MCF 10A (cell line): ENCODE measurements at regions not wholly inside any gene's neighbourhood (a gene's known extent, or its start where the extent isn't known, plus 50 kb on each side); places are given as distances from the start of the nearest gene placed in this dataset.

Experiments used
- BruUV-seq: library from RNA; stranded (reverse); fragments of 400-500 nt; replicated peaks from 2 replicates; lab custom pipeline; 2021; lab: Mats Ljungman, UMichigan
- CTCF ChIA-PET: fragments of 300-600 bp; sonication (Branson Sonifier 250); formaldehyde crosslinking; extraction: SDS; loops from one replicate; lab custom pipeline; 2021; ENCODE audit warnings: antibody characterized with exemption, inconsistent platforms; lab: Yijun Ruan, JAX
- POLR2A ChIA-PET: fragments of 300-600, 350-650 bp; sonication (Branson Sonifier 250); formaldehyde crosslinking; extraction: SDS; loops from one replicate; lab custom pipeline; 2020; ENCODE audit warnings: antibody characterized with exemption, inconsistent platforms; lab: Yijun Ruan, JAX
- DNase-seq: peaks from one replicate; pipeline ENCODE4 v3.0.0-alpha.2; 2018; ENCODE audit not compliant: unreplicated experiment
- H3K27ac Mint-ChIP-seq: one replicate; pipeline ENCODE4 v1.8.0; 2022; ENCODE audit warnings: mild to moderate bottlenecking, low read depth, mixed read lengths; ENCODE audit not compliant: unreplicated experiment
- H3K27me3 Mint-ChIP-seq: one replicate; pipeline ENCODE4 v1.8.0; 2022; ENCODE audit warnings: mixed read lengths; ENCODE audit not compliant: insufficient read depth, unreplicated experiment
- H3K36me3 Mint-ChIP-seq: one replicate; pipeline ENCODE4 v1.8.0; 2022; ENCODE audit warnings: mild to moderate bottlenecking, moderate library complexity, mixed read lengths; ENCODE audit not compliant: insufficient read depth, unreplicated experiment
- H3K4me1 Mint-ChIP-seq: one replicate; pipeline ENCODE4 v1.8.0; 2022; ENCODE audit warnings: mixed read lengths; ENCODE audit not compliant: insufficient read depth, unreplicated experiment
- H3K4me3 Mint-ChIP-seq: one replicate; pipeline ENCODE4 v1.8.0; 2022; ENCODE audit warnings: mild to moderate bottlenecking, moderate library complexity, mixed read lengths; ENCODE audit not compliant: unreplicated experiment
- H3K9me3 Mint-ChIP-seq: one replicate; pipeline ENCODE4 v1.8.0; 2022; ENCODE audit warnings: mixed read lengths; ENCODE audit not compliant: unreplicated experiment
- intact Hi-C: fragments of 100-400 bp; cut with micrococcal nuclease; formaldehyde crosslinking; loops from 2 replicates; pipeline ENCODE4 v1.14.1; 2022
- TF ChIP-seq, protein P1 (sequence below): fragments of 200-600 bp; IDR thresholded peaks from one replicate; pipeline ENCODE4 v1.8.0; 2022; ENCODE audit warnings: antibody characterized with exemption, mild to moderate bottlenecking; ENCODE audit not compliant: unreplicated experiment

DNA sequence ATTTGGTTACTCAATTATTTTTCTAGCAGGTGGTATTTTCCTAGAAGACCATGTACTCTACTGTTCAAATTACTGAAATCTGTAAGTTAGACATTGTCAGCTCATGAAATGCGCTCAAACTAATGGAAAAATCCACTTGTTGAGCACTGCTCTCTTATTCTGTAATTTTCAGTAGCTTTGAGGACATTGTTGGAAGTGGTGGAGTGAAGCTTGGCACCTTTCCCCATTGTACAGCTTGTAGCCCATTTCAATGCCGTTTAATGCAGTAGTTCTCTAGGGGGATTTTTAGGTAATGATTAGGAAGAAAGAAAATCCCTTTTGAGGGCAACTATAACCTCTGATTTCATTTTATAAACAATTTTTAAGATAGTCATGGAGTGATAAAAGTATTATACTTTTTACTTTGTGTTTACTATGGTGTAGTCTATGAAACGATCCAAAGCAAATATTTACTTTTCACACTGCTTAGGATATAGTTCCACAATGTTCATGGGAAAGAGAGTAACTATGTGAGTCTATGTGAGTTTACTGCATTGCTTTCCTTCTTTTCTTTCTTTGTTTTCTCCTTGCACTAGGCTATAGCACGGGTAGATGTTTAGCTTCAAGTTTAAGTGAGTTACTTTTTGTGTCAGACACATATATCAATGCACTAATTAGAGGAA lies 165.8 kb upstream of the ANKH start:
- TF ChIP-seq, protein P1, sequence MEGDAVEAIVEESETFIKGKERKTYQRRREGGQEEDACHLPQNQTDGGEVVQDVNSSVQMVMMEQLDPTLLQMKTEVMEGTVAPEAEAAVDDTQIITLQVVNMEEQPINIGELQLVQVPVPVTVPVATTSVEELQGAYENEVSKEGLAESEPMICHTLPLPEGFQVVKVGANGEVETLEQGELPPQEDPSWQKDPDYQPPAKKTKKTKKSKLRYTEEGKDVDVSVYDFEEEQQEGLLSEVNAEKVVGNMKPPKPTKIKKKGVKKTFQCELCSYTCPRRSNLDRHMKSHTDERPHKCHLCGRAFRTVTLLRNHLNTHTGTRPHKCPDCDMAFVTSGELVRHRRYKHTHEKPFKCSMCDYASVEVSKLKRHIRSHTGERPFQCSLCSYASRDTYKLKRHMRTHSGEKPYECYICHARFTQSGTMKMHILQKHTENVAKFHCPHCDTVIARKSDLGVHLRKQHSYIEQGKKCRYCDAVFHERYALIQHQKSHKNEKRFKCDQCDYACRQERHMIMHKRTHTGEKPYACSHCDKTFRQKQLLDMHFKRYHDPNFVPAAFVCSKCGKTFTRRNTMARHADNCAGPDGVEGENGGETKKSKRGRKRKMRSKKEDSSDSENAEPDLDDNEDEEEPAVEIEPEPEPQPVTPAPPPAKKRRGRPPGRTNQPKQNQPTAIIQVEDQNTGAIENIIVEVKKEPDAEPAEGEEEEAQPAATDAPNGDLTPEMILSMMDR: no peak
- no peak overlapping the region for H3K4me3 Mint-ChIP-seq
- ChIA-PET POLR2A (no interaction called here), CTCF (interaction anchor here (1.1 kb wide), 1 partner anchor 23 kb away, joined by 4 read pairs; no protein-coding TSS in a partner anchor)
- intact Hi-C loops: no loop called here
- no TSS peak for BruUV-seq
- no peaks in the 10 kb centered on the region for H3K36me3 Mint-ChIP-seq
- peaks cover 8% of the 10 kb centered on the region for H3K9me3 Mint-ChIP-seq
- no peaks in the 10 kb centered on the region for H3K4me1 Mint-ChIP-seq
- no peak for DNase-seq
- H3K27me3 Mint-ChIP-seq: peaks cover 17% of the 10 kb centered on the region
- H3K27ac Mint-ChIP-seq: no peak overlapping the region

DNA sequence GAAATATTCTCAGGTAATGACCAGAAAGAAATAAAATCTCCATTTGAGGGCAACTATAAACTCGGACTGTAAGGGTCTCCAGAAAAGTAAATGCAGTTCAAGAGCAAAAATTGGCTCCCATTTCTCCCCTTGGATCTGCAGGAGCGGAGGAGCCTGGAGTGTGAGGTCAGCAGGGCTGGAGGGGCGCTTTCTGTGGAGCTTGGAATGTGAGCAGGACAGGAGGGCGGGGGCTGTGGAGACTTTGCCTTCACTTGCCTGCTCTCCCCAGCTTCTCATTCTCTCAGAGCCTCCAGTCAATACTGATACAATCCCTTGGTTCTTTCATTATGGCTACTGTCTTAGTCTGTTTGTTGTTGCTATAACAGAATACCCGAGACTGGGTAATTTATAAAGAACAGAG lies 162.8 kb upstream of the ANKH start:
- Mint-ChIP-seq H3K27ac (no peak overlapping the region), H3K27me3 (peaks cover 42% of the 10 kb centered on the region), H3K36me3 (no peaks in the 10 kb centered on the region), H3K4me3 (no peak overlapping the region), H3K4me1 (no peaks in the 10 kb centered on the region), H3K9me3 (peaks cover 8% of the 10 kb centered on the region)
- no TSS peak for BruUV-seq
- ChIA-PET CTCF (no interaction called here), POLR2A (no interaction called here)
- intact Hi-C loops: no loop called here
- TF ChIP-seq, protein P1: no peak
- no peak for DNase-seq

DNA sequence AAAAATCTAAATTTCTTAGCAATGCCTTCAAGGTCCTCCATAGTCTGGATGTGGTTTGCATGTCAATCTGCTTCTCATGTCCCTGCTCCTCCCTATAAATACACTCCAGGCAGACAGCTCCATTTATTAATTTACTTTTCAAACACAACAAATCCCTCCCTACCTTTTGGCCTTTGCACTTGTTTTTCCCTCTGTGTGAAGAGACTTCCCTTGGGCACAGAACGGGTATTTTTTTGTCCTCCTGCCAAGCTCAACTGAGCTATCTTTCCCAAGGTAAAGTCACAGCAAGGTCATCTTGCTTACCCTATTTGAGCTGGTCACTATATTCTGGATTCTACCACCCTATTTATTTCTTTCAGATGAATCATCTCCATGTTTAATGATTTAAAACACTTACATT lies 159.6 kb upstream of the ANKH start:
- Mint-ChIP-seq H3K4me3 (no peak overlapping the region), H3K27me3 (peaks cover 48% of the 10 kb centered on the region), H3K36me3 (no peaks in the 10 kb centered on the region), H3K9me3 (no peaks in the 10 kb centered on the region), H3K4me1 (no peaks in the 10 kb centered on the region), H3K27ac (no peak overlapping the region)
- DNase-seq: no peak
- intact Hi-C loops: no loop called here
- no TSS peak for BruUV-seq
- CTCF ChIA-PET: interaction anchor here (0.6 to 1.4 kb wide), 2 partner anchors 17 to 189 kb away, joined by 3 to 5 read pairs; no protein-coding TSS in a partner anchor
- POLR2A ChIA-PET: no interaction called here
- TF ChIP-seq, protein P1: no peak

DNA sequence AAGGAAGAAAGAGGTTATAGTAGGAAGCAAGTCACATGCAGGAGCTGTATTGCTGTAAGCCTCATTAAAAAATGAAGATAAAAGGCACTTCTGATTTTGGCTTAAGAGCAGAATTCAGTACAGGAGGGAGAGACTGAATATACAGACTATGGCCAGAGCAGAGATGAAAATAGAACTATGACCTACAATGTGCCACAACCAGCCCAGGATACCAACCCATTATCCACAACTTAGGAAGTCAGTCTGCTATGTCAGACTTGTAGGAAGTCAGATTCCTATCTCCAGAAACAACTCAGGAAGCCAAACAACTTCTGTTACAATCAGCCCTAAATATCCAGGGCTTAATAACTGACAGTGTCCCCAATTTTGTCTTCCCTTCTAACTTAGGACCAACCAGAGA lies 156.2 kb upstream of the ANKH start:
- POLR2A ChIA-PET: no interaction called here
- H3K36me3 Mint-ChIP-seq: no peaks in the 10 kb centered on the region
- H3K9me3 Mint-ChIP-seq: no peaks in the 10 kb centered on the region
- H3K4me3 Mint-ChIP-seq: no peak overlapping the region
- no TSS peak for BruUV-seq
- TF ChIP-seq, protein P1: no peak
- intact Hi-C loops: no loop called here
- no peaks in the 10 kb centered on the region for H3K4me1 Mint-ChIP-seq
- DNase-seq: no peak
- H3K27me3 Mint-ChIP-seq: peaks cover 33% of the 10 kb centered on the region
- CTCF ChIA-PET: interaction anchor here (0.9 to 2.0 kb wide), 3 partner anchors 14 to 342 kb away, joined by 3 to 6 read pairs (median 4); no protein-coding TSS in a partner anchor
- no peak overlapping the region for H3K27ac Mint-ChIP-seq
